ENCODE measurements at regions not wholly inside any gene's neighbourhood (a gene's known extent, or its start where the extent isn't known, plus 50 kb on each side); places are given as distances from the start of the nearest gene placed in this dataset.
"Not testable (repeated sequence)": the region's sequence is repeated elsewhere in the genome, so short reads cannot be mapped to it uniquely, and the experiment has no call there.

DNA sequence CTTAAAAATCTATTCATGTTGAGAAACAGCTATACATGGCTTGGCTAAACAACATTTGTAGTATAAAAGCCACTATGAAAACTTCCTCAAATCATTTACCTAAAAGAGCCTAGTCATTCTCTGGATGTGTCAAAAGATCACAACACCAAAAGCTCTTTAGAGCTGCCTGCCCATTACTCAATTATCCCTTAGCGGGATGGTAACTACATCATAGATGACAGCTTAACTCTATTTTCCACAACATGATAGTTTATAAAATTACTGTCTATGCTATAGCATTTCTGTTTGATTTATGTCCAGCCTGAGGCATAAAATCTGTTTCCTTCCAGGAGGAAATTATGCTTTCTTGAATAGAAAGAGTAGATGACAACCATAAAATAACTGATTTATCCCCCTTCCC, 777.6 kb upstream of the HS3ST5 start:
- no peak for DNase-seq (ENCODE audit: low read depth)
- in situ Hi-C loops (cut with HindIII; ENCODE audit: low pct_unique_long_range_greater_than_20kb, low sequenced_read_pairs) = no loop called here

DNA sequence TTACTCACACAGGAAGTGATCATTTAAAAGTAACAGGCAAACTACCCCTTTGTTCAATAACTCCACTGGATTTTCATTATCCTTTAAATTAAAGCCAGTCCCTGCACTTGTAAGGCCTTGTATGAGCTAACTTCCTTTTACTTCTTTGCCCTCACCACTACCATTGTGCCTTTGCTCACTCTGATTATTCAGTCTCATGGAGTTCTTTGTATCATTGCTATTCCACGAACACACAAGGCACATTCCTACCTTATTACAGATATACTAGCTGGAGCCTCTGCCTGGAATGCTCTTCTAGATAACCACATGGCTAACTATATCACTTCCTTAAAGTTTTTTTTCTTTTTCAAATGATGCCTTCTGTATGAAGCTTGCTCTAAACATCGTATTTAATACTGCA, 748.6 kb upstream of the HS3ST5 start:
- no peak for DNase-seq (ENCODE audit: low read depth)
- in situ Hi-C loops (cut with HindIII; ENCODE audit: low pct_unique_long_range_greater_than_20kb, low sequenced_read_pairs) = no loop called here

DNA sequence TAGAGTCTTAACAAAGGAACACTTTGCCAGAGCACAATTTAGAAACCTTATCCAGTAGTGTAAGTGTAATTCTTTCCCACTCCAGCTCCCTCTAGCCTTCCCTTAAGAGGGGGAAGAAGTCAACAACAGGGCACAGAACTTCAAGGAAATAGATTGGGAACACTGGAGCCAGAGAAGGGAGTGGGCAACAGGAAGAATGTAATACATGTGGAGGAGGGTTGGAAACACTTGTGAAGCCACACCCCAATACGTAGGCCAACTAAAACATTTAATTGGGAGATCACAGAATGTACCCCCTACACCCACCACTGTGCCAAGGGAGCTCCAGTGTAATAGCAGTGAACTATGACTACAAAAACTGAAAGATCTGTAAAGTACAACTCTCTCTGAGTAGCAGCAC, 735.7 kb upstream of the HS3ST5 start:
- no peak for DNase-seq (ENCODE audit: low read depth)
- in situ Hi-C loops (cut with HindIII; ENCODE audit: low pct_unique_long_range_greater_than_20kb, low sequenced_read_pairs) = no loop called here

DNA sequence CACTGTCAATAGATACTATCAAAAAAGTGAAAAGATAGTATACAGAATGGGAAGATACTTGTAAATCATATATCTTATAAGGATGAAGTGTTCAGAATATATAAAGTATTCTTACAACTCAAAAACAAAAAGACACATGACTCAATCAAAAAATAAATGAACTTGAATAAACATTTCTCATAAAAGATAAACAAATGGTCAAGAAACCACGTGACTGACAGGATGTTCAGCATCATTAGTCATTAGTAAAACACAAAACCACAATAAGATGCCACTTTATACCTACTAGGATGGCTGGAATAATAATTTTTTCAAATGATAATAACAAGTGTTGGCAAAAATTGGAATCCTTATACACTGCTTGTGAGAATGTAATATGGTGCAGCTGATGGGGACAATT, 729.1 kb upstream of the HS3ST5 start:
- DNase-seq (ENCODE audit: low read depth) = no peak
- in situ Hi-C loops (cut with HindIII; ENCODE audit: low pct_unique_long_range_greater_than_20kb, low sequenced_read_pairs) = no loop called here

DNA sequence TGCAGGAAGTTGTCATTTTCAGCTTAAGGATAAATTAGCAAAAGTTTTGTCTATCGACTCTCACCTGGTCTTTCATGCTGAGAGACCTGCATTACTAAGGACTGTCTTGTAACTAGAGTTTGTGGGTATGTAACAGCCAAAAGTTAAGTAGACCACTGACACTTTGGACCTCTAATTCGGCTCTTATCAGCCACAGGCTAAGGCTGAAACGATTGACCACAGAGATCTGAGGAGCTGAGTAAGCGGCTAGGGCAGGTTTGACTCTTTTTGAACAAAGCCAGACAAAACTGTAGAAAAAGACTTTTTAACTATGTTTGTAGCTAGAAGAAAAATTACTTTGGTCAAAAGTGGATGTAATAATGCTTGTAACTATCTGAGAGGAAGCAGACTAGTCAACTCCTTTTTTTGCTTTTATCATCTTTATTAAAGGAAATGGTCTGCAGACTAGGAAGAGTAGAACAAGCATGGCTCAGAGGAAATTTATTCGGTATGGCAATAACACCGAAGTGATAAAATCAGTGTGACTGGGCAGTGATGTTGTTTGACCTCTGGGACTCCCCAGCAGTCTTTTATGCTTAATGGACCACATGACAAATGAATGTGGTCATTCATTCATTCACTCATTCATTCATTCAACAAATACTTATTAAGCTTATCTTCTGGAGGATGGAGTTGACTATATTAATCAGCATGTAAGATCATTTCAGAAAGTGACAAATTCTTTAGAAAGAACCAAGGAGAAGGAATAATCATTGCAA, 725.0 kb upstream of the HS3ST5 start:
- in situ Hi-C loops (cut with HindIII; ENCODE audit: low pct_unique_long_range_greater_than_20kb, low sequenced_read_pairs) = no loop called here

DNA sequence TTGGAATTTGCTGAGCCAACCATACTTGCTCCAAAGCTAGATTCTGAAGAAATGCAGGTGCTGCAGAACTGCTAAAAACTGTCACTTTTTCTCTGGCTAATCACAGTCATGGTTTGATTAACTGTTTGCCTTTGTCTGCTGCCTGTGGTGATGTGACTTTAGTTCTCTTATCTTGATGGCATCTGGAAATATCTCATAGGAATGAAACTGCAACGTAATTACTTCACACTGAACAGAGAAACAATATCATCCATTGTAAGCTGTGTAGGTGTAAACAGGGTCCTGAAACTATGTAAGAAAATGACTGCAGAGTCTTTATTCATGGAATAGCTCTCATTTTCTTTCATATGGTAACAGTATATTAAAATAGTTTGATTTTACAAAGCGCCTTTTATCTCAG, 721.9 kb upstream of the HS3ST5 start:
- in situ Hi-C loops (cut with HindIII; ENCODE audit: low pct_unique_long_range_greater_than_20kb, low sequenced_read_pairs) = no loop called here
- DNase-seq (ENCODE audit: low read depth) = no peak

More for the DNA sequence above, 725.0 kb upstream of the HS3ST5 start:
- DNase-seq (ENCODE audit: low read depth) = no peak

DNA sequence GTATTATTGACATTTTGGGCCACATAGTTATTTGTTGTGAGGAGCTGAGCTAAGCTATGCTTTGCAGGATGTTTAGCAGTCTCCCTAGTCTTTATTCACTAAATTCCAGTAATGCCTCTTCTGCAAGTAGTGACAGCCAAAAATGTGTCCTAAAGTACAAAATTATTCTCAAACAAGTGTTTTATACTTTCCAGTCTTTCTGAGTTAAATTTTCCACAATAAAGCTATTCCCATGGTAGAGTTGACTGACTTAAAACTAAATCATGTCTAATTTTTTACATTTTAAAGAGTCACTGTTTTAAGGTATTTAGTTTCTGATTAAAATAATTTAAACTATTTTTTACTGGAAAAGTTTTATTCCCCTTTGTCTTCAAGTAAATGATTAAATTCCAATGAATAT, 717.8 kb upstream of the HS3ST5 start:
- no peak for DNase-seq (ENCODE audit: low read depth)
- in situ Hi-C loops (cut with HindIII; ENCODE audit: low pct_unique_long_range_greater_than_20kb, low sequenced_read_pairs) = no loop called here

DNA sequence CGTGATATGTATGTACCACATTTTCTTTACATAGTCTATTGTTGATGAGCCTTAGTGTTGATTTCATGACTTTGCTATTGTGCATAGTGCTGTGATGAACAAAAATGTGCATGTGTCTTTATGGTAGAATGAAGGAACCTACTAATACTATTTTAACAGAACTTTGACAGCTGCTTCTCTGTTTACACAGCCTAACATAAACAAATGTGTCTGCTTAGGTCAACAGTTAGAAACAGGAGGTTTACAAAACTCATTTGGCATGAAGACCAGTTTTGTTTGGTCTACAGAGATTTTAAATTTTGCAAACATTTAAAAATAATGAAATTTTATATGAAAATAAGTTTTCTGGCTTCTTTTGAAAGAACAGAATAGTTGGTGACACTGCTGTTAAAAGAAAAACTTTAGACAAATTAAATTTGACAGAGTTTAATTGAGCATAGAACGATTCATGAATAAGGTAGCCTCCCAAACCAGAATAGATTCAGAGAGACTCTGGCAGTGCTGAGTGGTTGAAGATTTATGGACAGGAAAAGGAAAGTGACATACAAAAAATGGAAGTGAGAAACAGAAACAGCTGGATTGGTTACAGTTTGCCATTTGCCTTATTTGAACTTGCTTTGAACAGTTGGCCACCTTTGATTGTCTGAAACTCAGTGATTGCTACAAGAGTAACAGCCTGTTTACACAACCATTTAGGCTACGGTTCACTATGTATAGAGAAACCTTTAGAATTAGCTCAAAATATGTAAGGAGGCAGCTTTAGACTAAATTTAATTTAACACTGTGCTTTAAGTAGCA, 715.8 kb upstream of the HS3ST5 start:
- in situ Hi-C loops (cut with HindIII; ENCODE audit: low pct_unique_long_range_greater_than_20kb, low sequenced_read_pairs) = no loop called here
- no peak for DNase-seq (ENCODE audit: low read depth)

DNA sequence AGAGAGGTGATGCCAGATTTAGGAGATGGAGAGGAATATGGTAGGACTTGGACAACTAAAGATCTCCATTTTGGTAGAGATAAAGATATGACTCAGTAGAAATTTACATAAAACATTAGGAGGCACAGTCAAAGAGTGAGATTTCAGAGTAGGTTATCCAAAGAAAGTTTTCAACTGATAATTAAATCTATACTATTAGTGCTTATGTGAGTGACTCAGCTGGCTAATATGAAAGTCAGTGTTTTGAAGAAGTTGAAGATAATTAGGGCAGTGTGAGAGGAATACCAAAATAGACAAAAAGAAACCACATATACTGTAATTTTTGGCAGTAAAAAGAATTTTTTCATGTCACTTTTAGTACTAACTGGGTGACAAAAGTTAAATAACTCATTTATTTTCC, 712.8 kb upstream of the HS3ST5 start:
- in situ Hi-C loops (cut with HindIII; ENCODE audit: low pct_unique_long_range_greater_than_20kb, low sequenced_read_pairs) = no loop called here
- no peak for DNase-seq (ENCODE audit: low read depth)

DNA sequence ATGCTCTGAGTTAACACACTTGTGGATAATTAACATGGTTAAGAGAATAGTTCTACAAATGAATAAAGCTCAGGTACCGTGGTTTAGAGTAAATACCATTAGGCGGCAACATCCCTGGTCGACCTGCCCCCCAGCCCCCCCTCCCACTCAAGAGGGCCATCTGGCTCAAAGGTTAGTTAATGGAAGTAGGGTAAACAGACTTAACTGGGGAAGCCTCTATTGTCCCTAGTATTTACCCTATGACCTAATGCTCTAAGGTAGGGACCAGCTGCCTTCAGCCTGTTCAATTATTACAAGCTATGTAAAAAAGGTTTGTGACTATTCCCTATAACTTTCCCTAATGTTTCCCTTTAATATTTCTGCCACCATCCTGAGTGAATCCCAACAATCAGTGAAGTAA, 711.4 kb upstream of the HS3ST5 start:
- in situ Hi-C loops (cut with HindIII; ENCODE audit: low pct_unique_long_range_greater_than_20kb, low sequenced_read_pairs); DNase-seq (ENCODE audit: low read depth): not testable (repeated sequence)

DNA sequence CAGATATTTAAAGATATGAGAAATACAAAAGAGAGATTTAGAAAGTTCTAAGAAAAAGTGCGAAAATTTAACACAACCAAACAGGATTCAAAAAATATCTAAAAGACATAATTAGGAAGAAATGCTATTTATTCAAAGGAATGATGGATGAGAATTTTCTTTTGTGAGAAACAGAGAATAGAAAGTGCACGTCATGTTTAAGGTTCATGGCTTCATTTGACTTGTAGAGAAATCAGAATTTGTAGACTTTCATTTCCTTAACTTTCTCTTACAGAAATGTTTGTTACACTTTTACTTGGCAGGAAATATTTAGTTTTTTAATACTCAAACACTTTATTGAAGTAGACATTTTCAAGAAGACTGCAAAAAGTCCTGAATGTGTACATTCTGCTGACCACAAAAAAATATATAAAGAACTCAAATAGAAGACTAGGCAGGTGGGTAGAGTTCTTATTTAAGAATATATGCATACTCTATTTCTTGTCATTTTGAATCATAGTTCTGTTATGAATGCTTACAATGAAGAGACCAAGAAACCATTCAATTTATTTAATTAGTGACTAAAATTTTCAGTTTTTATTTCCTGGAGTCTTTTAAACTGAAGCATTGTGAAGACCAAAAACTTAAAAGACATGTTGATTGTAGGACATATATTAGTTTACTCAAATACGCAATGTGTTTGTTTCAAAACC, 710.5 kb upstream of the HS3ST5 start:
- in situ Hi-C loops (cut with HindIII; ENCODE audit: low pct_unique_long_range_greater_than_20kb, low sequenced_read_pairs) = no loop called here

DNA sequence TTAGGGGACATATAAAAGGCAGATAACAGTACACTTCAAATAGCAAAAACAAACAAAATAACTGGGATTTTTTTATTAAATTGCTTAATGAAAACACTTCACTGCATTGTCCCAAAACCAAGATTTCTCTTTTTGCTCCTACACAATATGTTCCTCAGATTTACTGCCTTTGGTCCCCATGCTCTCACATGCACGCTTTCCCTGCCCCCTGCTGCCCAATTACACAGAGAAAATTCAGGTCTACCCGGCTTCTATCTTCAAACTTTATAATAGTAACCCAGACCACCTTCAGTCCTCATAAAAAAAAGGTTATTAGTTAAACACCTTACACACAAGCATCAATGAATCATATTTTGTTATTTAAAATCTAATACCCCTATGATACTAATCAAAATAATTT, 673.8 kb upstream of the HS3ST5 start:
- DNase-seq (ENCODE audit: low read depth) = no peak
- in situ Hi-C loops (cut with HindIII; ENCODE audit: low pct_unique_long_range_greater_than_20kb, low sequenced_read_pairs) = no loop called here

More for the DNA sequence above, 710.5 kb upstream of the HS3ST5 start:
- DNase-seq (ENCODE audit: low read depth) = no peak

DNA sequence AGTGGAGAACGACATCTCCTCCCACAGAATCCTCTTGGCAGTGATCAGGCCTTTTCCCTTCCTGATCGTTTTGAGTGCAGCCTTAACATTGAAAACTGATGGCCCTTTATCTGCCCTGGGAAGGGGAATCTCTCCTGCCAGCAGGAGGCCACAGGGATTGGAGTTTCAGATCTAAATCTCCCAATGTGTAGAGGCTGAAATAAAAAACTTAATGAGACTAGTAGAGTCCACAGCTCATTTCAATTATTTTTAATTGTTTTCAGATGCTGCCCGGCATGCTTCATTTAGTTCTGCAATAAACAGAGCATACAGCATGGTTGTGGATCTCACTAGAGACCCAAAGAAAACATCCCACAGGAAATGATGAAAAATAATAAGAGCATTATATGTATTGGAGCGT, 662.2 kb upstream of the HS3ST5 start:
- in situ Hi-C loops (cut with HindIII; ENCODE audit: low pct_unique_long_range_greater_than_20kb, low sequenced_read_pairs) = no loop called here

DNA sequence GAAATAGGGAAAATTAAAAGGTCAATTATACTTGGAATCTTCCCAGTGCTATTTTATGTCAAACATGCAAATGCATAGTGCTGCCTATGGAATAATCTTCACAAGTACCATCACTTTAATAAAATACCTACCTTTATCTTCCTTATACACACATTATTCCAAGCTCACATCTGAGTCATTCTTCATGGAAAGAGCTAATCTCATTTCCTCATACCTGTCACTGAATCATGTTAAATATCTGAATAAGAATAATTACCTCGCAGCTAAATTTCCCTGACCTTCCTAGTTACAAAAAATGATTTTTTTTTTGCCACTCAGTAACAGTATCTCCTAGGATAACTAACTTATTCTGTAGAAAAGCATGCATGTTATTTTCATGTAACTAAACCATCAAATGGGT, 661.4 kb upstream of the HS3ST5 start:
- DNase-seq (ENCODE audit: low read depth) = no peak

More for the DNA sequence above, 662.2 kb upstream of the HS3ST5 start:
- DNase-seq (ENCODE audit: low read depth) = no peak

DNA sequence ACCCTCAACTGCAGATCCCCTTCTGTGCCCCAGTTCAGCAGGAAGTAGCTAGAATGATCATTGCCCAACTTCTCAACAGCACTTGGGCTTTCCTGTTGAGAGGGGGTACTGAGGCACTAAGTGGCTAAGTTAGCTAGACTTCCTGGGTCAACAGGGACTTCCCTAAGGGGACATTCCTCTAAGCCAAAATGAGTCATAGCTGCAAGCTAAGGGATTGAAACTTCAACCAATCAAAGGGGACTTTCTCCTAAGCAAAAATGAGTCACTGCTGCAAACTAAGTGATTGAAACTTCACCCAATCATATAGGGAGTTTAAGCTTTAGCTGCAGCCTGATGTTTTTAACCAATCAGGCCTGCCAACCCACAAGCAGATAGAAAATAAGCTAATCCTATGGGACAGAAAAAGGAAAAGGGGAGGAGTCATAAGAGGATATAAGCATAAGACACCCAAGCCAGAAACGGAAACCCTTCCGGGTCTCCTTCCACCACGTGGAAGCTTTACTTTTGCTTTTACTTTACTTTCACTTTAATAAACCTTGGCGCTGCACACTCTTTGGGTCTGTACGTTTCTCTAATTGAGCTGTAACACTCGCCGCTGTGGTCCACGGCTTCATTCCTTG, 659.0 kb upstream of the HS3ST5 start:
- peak; percentile 67 for DNase-seq (ENCODE audit: low read depth)
- in situ Hi-C loops (cut with HindIII; ENCODE audit: low pct_unique_long_range_greater_than_20kb, low sequenced_read_pairs) = no loop called here

More for the DNA sequence above, 661.4 kb upstream of the HS3ST5 start:
- in situ Hi-C loops (cut with HindIII; ENCODE audit: low pct_unique_long_range_greater_than_20kb, low sequenced_read_pairs) = no loop called here

DNA sequence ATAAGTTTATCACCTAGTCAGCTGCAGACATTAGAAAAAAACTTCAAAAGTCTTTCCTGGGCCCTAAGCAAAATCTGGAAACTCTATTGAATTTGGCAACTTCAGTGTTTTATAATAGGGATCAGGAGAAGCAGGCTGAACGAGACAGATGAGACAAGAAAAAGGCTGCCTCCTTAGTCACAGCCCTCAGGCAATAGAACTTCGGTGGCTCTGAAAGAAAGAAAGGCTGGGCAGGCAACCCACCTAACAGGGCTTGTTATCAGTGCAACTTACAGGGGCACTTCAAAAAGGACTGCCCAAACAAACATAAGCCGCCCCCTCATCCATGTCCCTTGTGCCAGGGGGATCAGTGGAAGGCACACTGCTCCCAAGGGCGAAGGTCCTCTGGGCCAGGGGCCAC, 657.9 kb upstream of the HS3ST5 start:
- in situ Hi-C loops (cut with HindIII; ENCODE audit: low pct_unique_long_range_greater_than_20kb, low sequenced_read_pairs) = no loop called here
- no peak for DNase-seq (ENCODE audit: low read depth)

DNA sequence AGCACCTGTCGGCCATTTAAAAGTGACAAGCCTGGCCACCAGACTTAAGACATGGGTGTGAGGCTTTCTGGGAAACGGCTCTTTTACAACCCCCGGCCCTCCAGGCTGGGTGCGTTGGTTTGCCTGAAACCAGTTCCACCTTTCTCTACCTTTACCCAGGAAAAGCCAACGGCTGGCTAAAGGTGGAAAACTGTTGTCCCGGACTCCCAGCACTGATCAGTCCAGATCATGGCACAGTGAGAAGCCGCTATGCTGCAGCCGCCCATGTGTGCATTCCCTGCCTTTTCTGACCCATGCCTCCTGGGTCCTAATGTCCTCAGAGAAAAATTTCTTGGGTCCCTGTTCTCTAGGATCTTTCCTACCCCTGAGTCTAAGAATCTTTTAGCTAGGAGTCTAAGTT, 655.7 kb upstream of the HS3ST5 start:
- in situ Hi-C loops (cut with HindIII; ENCODE audit: low pct_unique_long_range_greater_than_20kb, low sequenced_read_pairs) = no loop called here
- no peak for DNase-seq (ENCODE audit: low read depth)

DNA sequence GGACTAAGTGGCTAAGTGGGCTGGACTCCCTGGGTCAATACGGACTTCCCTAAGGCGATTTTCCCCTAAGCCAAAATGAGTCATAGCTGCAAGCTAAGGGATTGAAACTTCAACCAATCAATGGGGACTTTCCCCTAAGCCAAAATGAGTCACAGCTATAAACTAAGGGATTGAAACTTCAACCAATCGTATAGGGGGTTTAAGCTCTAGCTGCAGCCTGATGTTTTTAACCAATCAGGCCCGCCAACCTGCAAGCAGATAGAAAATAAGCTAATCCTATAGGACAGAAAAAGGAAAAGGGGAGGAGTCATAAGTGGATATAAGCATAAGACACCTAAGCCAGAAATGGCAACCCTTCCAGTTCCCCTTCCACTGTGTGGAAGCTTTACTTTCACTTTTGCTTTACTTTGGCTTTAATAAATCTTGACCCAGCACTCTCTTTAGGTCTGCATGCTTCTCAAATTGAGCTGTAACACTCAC, 655.0 kb upstream of the HS3ST5 start:
- DNase-seq (ENCODE audit: low read depth) = peak; percentile 16
- in situ Hi-C loops (cut with HindIII; ENCODE audit: low pct_unique_long_range_greater_than_20kb, low sequenced_read_pairs) = no loop called here

DNA sequence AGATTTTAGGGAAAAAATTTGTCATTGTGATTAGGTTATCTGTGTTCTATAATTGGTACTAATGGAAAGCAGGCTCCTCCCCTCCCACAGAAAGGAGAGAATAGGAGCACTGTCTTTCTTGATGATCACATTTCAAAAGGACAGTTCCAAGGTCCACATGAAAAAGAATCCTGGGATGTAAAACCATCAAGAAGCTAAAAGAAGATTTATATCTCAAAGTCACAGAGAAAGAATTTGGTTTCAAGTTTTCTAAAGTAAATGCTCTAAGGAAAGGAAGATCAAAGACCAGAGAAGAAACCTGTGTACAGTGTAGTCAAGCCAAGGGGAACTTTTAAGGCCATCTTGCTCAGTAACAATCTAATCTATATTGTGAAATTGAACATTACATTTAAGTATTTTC, 652.7 kb upstream of the HS3ST5 start:
- in situ Hi-C loops (cut with HindIII; ENCODE audit: low pct_unique_long_range_greater_than_20kb, low sequenced_read_pairs) = no loop called here
- DNase-seq (ENCODE audit: low read depth) = no peak

All from Caki2 (cell line).